Esophagus muscularis mucosa (tissue), 4 donors: ENCODE measurements at regions not wholly inside any gene's neighbourhood (a gene's known extent, or its start where the extent isn't known, plus 50 kb on each side); places are given as distances from the start of the nearest gene placed in this dataset.

Experiments
- EP300 ChIP-seq: sonication (generic); formaldehyde crosslinking; IDR thresholded peaks from one replicate; pipeline ENCODE4 v1.6.1; 2017; ENCODE audit warnings: antibody characterized with exemption
- POLR2A ChIP-seq: fragments of 450-650 bp; IDR thresholded peaks from one replicate; pipeline ENCODE4 v1.6.1; 2017; ENCODE audit warnings: antibody characterized with exemption, moderate library complexity, mild to moderate bottlenecking, low read depth
- POLR2AphosphoS5 ChIP-seq, 2 donors: sonication (generic); formaldehyde crosslinking; IDR thresholded peaks; one replicate each; pipeline ENCODE4 v1.6.1; 2017; ENCODE audit warnings: antibody characterized with exemption in 2 of 2
- TF ChIP-seq, protein P1 (sequence below), 3 experiments: fragments of 200-600 bp in 2 of 3; fragments of 450-650 bp in 1 of 3; sonication (generic) in 2 of 3; IDR thresholded peaks; one replicate each; pipeline ENCODE4 v1.5.1; 2017 to 2019; ENCODE audit warnings: antibody characterized with exemption in 3 of 3, mild to moderate bottlenecking in 2 of 3, moderate library complexity in 1 of 3

DNA sequence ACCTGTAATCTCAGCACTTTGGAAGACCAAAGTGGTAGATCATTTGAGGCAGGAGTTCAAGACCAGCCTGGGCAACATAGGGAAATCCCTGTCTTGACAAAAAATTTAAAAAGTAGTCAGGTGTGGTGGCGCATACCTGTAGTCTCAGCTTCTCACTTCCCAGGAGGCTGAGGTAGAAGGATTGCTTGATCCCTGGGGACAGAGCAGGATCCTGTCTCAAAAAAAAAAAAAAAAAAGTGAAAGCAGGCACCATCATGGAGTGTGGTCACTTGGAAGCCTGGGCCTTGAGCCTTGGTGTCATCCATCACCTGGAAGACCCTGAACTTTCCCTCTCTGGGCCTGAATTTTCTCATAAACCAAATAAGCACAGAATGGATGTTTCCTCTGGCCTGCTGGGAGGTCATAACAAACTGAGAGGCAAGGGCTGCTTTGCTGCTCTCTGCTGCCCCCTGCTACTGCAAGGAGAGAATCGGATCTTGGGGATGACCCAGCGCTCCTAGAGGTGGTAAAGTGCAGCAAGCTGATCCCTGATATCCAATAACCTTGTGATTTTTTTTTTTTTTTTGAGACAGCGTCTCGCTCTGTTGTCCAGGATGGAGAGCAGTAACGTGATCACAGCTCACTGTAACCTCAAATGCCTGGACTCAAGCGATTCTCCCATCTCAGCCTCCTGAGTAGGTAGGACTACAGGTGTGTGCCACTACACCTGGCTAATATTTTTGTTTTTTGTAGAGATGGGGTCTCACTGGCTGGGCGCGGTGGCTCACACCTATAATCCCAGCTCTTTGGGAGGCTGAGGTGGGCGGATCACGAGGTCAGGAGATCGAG, 75.9 kb upstream of the RNU2-1 start:
- no peak for TF ChIP-seq POLR2A
- TF ChIP-seq, protein P1, sequence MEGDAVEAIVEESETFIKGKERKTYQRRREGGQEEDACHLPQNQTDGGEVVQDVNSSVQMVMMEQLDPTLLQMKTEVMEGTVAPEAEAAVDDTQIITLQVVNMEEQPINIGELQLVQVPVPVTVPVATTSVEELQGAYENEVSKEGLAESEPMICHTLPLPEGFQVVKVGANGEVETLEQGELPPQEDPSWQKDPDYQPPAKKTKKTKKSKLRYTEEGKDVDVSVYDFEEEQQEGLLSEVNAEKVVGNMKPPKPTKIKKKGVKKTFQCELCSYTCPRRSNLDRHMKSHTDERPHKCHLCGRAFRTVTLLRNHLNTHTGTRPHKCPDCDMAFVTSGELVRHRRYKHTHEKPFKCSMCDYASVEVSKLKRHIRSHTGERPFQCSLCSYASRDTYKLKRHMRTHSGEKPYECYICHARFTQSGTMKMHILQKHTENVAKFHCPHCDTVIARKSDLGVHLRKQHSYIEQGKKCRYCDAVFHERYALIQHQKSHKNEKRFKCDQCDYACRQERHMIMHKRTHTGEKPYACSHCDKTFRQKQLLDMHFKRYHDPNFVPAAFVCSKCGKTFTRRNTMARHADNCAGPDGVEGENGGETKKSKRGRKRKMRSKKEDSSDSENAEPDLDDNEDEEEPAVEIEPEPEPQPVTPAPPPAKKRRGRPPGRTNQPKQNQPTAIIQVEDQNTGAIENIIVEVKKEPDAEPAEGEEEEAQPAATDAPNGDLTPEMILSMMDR (IDR thresholded peaks at IDR 0.05), result no peak
- no peak for TF ChIP-seq EP300
- no peak for TF ChIP-seq POLR2AphosphoS5 (IDR thresholded peaks at IDR 0.05)
